GM18498 (cell line): ENCODE measurements at regions not wholly inside any gene's neighbourhood (a gene's known extent, or its start where the extent isn't known, plus 50 kb on each side); places are given as distances from the start of the nearest gene placed in this dataset.
"Not testable (repeated sequence)": the region's sequence is repeated elsewhere in the genome, so short reads cannot be mapped to it uniquely, and the experiment has no call there.

Source experiments
- ATAC-seq: cut with Tn5 transposase; IDR thresholded peaks from one replicate; pipeline ENCODE4 v1.9.1; 2021; ENCODE audit warnings: mild to moderate bottlenecking, moderate library complexity; ENCODE audit not compliant: unreplicated experiment

- no peak for ATAC-seq
These were observed 1540.2 kb downstream of the ADGRL3 start for GRCh38 chr4:62740296-62740695.

- no peak for ATAC-seq
These were observed 1517.0 kb downstream of the ADGRL3 start for GRCh38 chr4:62717154-62717553.

- ATAC-seq = no peak
These were observed 1511.4 kb downstream of the ADGRL3 start for GRCh38 chr4:62711575-62711974.

GRCh38 chr4:62709618-62710252, 1509.6 kb downstream of the ADGRL3 start:
- ATAC-seq = peak; percentile 52

DNA sequence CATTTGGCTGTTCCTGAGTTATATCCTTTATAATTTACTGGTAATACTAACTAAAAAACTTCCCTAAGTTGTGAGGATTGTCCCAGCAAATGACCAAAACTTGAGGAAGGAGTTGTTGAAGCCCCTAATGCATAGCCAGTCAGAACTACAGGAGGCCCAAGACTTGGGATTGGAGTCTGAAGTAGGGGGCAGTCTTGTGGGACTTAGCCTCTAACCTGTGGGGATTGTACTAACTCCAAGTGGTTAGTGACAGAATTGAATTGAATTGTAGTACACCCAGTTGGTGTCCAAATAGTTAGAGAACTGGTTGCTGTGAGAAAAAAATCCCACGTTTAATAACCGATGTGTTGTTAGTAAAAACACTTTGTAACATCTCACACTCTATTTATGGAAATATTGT, 1506.3 kb downstream of the ADGRL3 start:
- no peak for ATAC-seq

DNA sequence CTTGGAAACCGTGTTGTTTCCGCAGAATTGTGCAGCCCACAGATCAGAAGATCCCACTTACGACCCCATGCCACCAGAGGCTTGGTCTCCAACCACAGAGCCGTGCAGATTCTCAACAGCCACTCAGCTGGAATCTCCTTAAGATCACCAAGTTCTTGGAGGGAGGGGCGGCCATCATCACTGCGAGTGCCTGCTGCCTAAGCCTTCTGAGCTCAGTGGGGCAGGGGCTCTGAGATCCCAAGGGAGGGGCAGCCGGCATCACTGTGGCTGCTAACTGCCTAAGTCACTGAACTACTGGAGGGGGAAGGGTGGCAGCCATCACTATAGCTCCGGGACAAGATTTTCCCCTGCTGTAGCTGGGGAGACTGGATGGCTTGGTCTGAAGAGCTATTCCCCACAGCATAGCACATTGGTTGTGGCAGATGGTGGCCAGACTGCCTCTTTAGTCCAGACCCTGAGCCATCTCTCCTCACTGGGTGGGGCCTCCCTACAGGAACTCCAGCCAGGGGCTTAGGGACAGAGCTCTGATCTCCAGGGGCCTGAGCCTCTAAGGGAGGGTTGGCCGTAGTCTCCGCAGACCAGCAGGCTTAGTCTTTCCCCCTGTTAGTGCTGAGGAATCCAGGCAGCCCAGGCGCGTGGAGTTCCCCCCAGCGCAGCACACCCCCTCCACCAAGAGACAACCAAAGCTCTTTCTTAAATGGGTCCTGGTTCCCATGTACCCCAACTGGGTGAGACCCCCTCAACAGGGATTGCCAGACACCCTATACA, 1483.9 kb downstream of the ADGRL3 start:
- no peak for ATAC-seq

DNA sequence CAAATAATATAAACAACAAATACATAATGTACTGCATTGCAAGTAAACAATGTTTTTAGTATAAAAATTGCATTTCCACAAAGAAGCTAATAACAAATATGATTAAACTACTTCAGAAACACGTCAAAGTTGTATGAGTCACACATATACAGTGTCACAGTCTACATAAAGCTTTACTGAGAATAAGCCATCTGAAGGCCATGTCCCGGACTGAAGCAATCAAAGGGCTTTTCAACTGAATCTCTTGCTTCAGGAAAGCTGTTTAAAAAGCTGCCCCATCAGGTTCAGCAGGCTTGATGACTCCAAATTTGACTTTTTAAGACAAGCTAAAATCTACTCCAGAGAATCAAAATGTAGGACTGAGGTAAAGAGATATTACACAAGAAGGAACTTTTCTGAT, 1476.8 kb downstream of the ADGRL3 start:
- no peak for ATAC-seq

DNA sequence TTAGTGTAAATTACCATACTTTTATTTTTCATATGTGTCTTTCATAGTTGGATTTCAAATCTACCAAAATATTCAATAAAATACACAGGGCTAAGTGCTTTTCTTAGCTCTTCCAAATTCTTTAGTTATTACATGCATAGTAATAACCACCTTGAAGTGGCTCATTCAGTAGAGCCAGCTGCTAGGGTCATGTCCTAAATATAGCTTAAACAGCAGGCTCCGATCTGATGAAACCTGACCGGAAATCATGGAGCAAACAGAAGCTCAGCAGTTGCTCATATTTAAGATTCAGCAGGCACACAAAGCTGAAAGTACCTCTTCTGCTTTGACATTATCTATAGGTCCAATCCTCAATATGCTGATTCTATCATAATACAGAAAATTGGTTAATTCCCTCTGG, 1470.4 kb downstream of the ADGRL3 start:
- no peak for ATAC-seq

- no peak for ATAC-seq
These were observed 1461.7 kb downstream of the ADGRL3 start for GRCh38 chr4:62661821-62662220.

DNA sequence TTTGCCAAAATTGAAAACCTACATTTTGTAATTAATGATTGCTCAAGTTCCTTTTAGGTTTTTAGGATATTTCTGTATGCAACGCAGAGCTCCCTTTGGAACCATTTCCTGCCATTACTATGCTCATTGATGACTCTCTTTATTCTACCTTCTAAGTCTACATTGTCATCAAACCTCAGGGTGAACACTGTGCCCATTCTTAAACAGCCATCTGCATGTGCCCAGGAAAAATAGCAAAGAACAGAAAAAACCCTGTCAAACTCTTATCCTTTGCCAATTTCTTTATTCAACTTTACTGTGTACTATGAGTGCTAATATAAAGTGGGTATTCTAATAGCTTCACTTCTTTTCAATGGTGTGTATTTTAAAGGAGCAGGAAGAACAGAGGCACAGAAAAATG, 1455.9 kb downstream of the ADGRL3 start:
- ATAC-seq = no peak

DNA sequence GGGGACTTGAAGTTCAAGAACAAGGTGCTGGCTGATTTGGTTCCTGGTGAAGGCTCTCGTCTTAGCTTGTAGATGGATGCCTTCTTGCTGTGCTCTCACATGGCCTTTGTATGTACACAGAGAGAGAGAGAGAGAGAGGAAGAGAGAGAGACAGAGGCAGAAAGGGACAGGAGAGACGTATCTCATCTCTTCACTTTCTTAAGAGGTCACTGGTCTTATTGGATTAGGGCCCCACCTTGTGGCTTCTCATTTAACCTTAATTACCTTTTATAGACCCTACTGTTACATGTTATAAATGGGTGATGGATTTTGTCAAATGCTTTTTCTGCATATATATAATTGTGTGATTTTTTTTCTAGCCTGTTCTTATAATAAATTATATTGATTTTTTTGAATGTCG, 1444.2 kb downstream of the ADGRL3 start:
- no peak for ATAC-seq

- ATAC-seq = no peak
These were observed 1440.2 kb downstream of the ADGRL3 start for GRCh38 chr4:62640296-62640695.

DNA sequence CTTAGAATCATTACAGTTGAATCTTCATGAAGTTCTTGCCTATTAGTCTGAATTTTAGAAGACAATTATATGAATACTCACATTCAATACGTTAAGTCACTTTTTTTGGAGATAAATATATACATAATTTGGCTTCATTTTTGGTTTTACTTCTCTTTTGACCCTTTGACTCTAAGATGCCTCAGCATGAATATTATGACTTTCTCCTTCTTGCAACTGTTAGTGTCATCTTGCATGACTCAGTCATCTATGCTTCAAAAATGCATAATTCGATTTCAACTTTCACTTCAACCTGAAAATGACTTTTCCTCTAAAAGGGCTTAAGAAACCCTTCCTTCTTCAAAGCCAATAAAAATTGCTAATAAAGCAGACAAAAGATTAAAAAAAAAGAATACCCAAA, 1427.5 kb downstream of the ADGRL3 start:
- ATAC-seq = no peak

GRCh38 chr4:62627141-62627540, 1427.0 kb downstream of the ADGRL3 start:
- no peak for ATAC-seq

DNA sequence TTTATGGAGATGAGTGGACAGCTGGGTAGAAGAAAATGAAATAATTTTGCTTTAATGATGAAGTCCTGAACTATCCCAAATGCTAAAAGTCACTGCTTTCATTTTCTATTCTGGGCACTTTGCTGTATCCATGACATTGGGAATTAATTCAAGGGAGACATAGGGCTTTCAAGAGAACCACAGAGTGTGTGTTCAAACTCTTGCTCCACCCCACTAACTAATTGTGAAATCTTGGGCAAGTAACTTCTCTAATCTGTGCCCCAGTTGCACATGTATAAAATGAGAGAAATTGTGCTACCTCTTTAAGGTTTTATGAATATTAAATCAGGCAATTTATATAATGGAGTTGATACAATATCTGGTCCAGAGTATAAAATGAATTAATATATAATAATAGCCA, 1422.0 kb downstream of the ADGRL3 start:
- ATAC-seq = no peak

- ATAC-seq = no peak
These were observed 1419.8 kb downstream of the ADGRL3 start for GRCh38 chr4:62619971-62620370.

DNA sequence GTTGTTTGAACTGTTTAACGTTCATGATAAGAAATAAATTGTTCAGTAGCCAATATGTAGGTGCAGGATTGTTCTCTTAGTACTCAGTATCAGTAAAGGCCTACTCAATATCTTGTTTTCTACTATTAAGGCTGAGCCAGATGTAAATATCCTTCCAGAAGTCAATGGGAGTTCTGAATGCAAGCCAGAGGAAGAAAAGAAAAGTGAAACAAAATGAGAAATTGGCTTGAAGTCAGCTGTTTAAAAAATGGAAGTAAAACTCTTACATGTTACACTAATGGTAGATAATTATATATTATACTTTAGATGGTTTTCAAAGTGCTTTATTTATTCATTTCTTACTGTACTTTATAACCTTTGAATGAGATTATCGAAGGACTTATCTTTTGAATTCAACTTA, 1417.9 kb downstream of the ADGRL3 start:
- ATAC-seq = no peak

- no peak for ATAC-seq
These were observed 1401.6 kb downstream of the ADGRL3 start for GRCh38 chr4:62601737-62602136.

- not testable (repeated sequence) for ATAC-seq
These were observed 1395.1 kb downstream of the ADGRL3 start for GRCh38 chr4:62595265-62595664.

DNA sequence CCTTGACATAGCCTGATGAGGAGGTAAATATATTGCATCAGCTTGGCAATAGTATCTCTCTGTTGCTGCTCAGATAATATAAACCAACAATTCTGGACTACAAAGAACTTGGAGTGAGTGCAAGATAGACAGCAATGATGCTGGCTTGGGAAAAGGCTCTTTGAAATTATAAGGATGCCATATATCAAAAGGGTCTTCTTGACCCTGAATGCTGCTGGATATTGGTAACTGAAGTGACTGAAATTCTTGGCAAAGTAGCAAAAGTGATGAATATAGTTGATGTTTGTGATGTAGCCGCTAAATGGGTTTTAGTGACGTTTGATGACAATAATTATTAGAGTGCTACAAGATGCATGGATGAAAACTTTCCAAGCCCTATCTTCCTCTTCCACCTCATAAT, 1391.6 kb downstream of the ADGRL3 start:
- ATAC-seq = no peak

DNA sequence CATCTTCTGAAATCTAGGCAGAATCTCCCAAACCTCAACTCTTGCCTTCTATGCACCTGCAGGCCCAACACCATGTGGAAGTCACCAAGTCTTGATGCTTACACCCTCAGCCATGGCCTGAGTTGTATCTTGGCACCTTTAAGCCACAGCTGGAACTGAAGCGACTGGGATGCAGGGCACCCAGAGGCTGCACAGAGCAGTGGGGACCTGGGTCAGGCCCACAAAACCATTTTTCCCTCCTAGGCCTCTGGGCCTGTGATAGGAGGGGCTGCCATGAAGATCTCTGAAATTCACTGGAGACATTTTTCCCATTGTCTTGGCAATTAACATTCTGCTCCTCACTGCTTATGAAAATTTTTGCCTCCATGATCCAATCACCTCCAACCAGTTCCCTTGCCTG, 1388.5 kb downstream of the ADGRL3 start:
- ATAC-seq = no peak

DNA sequence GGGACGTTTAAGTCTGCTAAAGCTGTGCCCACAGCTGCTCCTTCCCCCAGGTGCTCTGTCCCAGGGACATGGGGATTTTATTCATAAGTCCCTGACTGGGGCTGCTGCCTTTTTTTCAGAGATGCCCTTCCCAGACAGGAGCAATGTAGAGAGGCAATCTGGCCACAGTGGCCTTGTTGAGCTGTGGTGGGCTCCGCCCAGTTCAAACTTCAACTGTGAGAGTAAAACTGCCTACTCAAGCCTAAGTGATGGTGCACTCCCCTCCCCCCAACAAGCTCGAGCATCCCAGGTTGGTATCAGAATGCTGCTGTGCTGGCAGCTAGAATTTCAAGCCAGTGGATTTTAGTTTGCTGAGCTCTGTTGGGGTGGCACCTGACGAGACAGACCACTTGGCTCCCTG, 1371.4 kb downstream of the ADGRL3 start:
- ATAC-seq = no peak

DNA sequence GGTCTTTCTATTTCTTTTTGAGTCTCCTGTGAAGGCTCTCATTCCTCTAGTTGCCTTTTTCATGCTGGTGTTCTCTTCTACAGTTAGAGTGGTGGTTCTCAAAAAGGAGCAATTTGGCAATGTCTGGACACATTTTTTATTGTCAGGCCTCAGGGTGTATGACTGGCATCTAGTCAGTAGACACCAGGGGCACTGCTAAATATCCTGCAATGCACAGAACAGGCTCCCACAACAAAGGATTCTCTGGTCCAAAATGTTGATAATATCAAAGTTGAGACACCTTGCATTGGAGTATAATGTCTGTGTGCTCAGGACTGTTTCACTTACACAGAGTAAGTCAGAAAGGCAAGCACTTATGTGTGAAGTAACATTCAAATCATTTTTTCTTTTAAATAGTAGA, 1360.7 kb downstream of the ADGRL3 start:
- no peak for ATAC-seq
